Osteoblast (primary cell): ENCODE measurements at regions not wholly inside any gene's neighbourhood (a gene's known extent, or its start where the extent isn't known, plus 50 kb on each side); places are given as distances from the start of the nearest gene placed in this dataset.

Source experiments
- DNase-seq: peaks from one replicate; pipeline ENCODE4 v3.0.0; 2011; ENCODE audit warnings: low spot score, mixed read lengths; ENCODE audit not compliant: insufficient read length; ENCODE audit errors: missing footprints
- H2AFZ ChIP-seq: 2 replicates; pipeline ENCODE4 v1.6.0; 2011; ENCODE audit warnings: mild to moderate bottlenecking, low read length
- H3K27ac ChIP-seq: 2 replicates; pipeline ENCODE4 v1.5.1; 2011; ENCODE audit warnings: mild to moderate bottlenecking, low read depth, low read length, moderate library complexity
- H3K27me3 ChIP-seq: 2 replicates; pipeline ENCODE4 v1.6.0; 2012; ENCODE audit warnings: mild to moderate bottlenecking, control low read depth, inconsistent platforms, low read length, moderate library complexity; ENCODE audit not compliant: insufficient read depth
- H3K36me3 ChIP-seq: 2 replicates; pipeline ENCODE4 v1.5.1; 2011; ENCODE audit warnings: mild to moderate bottlenecking, low read length, control low read depth, moderate library complexity; ENCODE audit not compliant: insufficient read depth
- H3K4me1 ChIP-seq: 2 replicates; pipeline ENCODE4 v1.5.1; 2011; ENCODE audit warnings: mild to moderate bottlenecking, low read length, control low read depth, moderate library complexity; ENCODE audit not compliant: insufficient read depth
- H3K4me2 ChIP-seq: 2 replicates; pipeline ENCODE4 v1.6.0; 2011; ENCODE audit warnings: mild to moderate bottlenecking, low read length; ENCODE audit not compliant: insufficient read depth
- H3K4me3 ChIP-seq: fragments of 200-600 bp; sonication (generic); 3 replicates; pipeline ENCODE4 v1.5.1; 2012; ENCODE audit warnings: mild to moderate bottlenecking, low read length, inconsistent platforms; ENCODE audit not compliant: insufficient read depth
- H3K79me2 ChIP-seq: 2 replicates; pipeline ENCODE4 v1.6.0; 2012; ENCODE audit warnings: mild to moderate bottlenecking, low read length, control low read depth, inconsistent platforms; ENCODE audit not compliant: insufficient read depth
- H3K9me3 ChIP-seq: 2 replicates; pipeline ENCODE4 v1.5.1; 2011; ENCODE audit warnings: low read depth, low read length, control low read depth
- H4K20me1 ChIP-seq: 2 replicates; pipeline ENCODE4 v1.6.0; 2012; ENCODE audit warnings: mild to moderate bottlenecking, low read length, control low read depth; ENCODE audit not compliant: insufficient read depth
- TF ChIP-seq, protein P1 (sequence below): IDR thresholded peaks from 2 replicates; pipeline ENCODE4 v1.5.1; 2011; ENCODE audit warnings: mild to moderate bottlenecking, low read depth, low read length, moderate library complexity; ENCODE audit errors: extremely low read depth

DNA sequence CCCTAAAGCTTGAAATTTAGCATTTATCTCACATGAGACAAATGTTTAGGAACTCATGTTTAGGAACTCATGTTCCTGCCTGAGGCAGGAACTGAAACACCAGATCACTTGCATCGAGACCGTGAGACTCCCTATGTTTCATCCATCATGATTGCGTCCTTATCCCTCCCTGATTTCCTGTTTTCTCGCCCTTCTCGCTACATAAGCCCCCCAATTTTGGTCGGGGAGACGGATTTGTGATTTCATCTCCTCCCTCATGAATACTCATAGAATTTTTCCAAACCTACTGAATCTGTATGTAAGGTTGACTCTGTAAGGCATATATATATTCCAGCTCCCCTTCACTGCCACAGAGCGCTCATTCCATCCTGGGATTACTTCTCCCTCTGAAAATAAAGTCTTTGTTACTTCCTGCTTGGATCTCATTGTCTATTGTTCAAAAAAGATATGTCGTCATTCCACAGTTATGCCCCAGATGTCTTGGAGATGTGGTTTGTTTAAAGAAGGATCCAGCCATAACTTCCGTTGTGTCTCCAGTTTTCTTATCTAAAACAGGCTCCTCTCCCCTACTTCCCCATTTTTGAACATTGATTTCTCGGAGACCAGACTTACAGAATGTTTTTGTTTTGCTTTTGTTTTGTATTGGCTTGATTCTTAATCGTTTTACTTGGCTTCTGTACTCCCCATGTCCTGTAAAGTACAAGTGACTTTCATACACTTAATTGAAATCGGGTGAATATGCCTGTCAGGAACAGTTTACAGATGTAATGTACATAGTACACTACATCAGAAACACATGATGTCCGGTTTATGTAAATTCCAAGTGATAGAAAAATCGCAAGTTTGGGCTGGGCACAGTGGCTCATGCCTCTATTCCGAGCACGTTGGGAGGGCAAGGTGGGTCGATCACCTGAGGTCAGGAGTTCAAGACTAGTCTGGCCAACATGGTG lies 118.7 kb downstream of the HFE start:
- peak; percentile 89 for DNase-seq
- H3K9me3 ChIP-seq = no peaks in the 10 kb centered on the region
- no peaks in the 10 kb centered on the region for H3K36me3 ChIP-seq
- H3K4me1 ChIP-seq = peaks cover 16% of the 10 kb centered on the region
- TF ChIP-seq, protein P1, sequence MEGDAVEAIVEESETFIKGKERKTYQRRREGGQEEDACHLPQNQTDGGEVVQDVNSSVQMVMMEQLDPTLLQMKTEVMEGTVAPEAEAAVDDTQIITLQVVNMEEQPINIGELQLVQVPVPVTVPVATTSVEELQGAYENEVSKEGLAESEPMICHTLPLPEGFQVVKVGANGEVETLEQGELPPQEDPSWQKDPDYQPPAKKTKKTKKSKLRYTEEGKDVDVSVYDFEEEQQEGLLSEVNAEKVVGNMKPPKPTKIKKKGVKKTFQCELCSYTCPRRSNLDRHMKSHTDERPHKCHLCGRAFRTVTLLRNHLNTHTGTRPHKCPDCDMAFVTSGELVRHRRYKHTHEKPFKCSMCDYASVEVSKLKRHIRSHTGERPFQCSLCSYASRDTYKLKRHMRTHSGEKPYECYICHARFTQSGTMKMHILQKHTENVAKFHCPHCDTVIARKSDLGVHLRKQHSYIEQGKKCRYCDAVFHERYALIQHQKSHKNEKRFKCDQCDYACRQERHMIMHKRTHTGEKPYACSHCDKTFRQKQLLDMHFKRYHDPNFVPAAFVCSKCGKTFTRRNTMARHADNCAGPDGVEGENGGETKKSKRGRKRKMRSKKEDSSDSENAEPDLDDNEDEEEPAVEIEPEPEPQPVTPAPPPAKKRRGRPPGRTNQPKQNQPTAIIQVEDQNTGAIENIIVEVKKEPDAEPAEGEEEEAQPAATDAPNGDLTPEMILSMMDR = no peak
- H2AFZ ChIP-seq = peak overlapping the region; percentile 85
- no peaks in the 10 kb centered on the region for H4K20me1 ChIP-seq
- H3K79me2 ChIP-seq = no peaks in the 10 kb centered on the region
- H3K27me3 ChIP-seq = no peaks in the 10 kb centered on the region
- peak overlapping the region; percentile 85 for H3K4me2 ChIP-seq
- peak overlapping the region; percentile 98 for H3K27ac ChIP-seq
- H3K4me3 ChIP-seq = peak overlapping the region; percentile 83

DNA sequence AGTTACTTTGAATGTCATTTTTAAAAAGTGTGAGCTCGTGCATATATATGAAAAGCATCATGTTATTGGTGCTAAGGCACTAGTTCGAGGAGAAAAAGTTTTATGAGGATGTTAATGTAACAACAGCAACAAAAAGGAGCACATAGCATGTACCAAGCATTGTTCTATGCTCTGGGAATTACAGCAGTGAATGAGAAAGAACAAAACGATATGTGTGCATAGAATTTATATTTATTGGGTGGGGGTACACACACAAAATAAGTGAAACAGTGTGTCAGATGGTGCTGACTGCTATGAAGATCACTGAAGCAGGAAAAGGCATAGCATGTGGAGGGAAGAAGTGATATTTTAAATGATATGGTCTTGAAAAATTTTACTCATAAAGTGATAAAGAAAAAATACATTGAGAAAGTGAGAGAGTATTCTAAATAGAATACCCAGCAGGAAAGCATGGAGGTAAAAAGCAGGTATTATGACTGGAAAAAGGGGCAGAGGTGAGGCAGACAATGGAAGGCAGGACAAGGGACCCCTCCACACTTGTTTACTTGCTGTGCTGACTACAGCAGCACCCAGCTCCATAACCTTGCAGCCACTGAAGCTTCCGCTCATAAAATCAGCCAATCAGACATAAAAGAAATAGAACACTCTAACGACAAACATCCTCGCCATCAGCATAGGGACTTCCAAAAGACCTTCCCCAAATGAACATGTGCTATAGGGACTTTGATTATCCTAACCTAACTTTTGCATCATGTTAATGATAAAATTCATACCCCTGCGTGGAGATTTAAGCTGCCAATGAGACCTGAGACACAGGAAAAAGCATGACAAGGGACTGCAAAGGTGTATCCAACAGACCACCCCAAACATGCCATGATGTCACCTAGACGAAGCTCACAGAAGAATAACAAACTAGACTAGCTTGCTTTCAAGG lies 119.9 kb downstream of the HFE start:
- Histone ChIP-seq H3K36me3 (no peaks in the 10 kb centered on the region), H3K79me2 (no peaks in the 10 kb centered on the region), H3K4me3 (no peak overlapping the region), H3K27me3 (no peaks in the 10 kb centered on the region), H3K9me3 (no peaks in the 10 kb centered on the region), H3K27ac (peak overlapping the region; percentile 98), H3K4me2 (peak overlapping the region; percentile 85), H4K20me1 (no peaks in the 10 kb centered on the region), H2AFZ (no peak overlapping the region), H3K4me1 (peaks cover 16% of the 10 kb centered on the region)
- no peak for DNase-seq
- TF ChIP-seq, protein P1 = no peak

DNA sequence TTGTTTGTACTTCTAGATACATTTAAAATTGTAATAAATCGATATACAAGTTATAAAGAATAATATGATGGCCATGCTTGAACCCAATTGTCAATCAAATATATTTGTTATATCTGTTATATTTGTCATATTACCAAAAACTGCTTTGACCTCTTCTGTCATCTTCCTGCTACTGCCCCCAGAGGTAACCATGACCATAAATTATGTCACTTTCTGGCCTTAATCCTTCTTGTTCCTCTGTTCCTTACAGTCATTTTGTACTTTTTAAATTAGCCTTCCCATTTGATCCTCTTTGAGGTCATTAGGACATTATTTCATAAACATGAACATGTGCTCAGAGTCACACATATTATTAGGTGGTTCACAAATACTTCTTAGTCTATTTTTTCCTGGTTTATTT lies 124.7 kb downstream of the HFE start:
- no peaks in the 10 kb centered on the region for H3K79me2 ChIP-seq
- H3K4me1 ChIP-seq = peaks cover 14% of the 10 kb centered on the region
- no peaks in the 10 kb centered on the region for H3K27me3 ChIP-seq
- no peak overlapping the region for H3K4me2 ChIP-seq
- H3K4me3 ChIP-seq = no peak overlapping the region
- H3K27ac ChIP-seq = no peak overlapping the region
- DNase-seq = no peak
- no peak overlapping the region for H2AFZ ChIP-seq
- TF ChIP-seq, protein P1 = no peak
- no peaks in the 10 kb centered on the region for H3K36me3 ChIP-seq
- no peaks in the 10 kb centered on the region for H3K9me3 ChIP-seq
- H4K20me1 ChIP-seq = no peaks in the 10 kb centered on the region
